ENCODE measurements at regions not wholly inside any gene's neighbourhood (a gene's known extent, or its start where the extent isn't known, plus 50 kb on each side); places are given as distances from the start of the nearest gene placed in this dataset.

DNA sequence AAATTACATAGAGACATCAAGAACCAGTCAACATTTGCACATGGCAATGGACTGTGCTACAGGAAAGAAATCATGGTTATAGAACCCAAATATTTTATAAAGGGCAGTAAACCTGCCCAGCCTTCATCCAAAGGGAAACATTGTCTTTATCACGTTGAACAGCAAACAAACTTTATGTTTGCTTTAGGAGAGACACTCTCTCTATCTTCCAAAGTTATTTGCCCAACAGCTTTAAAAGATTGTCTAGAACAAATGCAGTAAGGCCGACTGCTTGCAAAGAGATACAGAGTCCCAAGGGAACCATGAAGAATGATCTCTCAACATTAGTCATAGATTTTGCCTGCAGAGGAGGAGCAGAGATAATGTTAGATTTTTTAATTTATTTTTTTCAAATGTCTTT lies 1323.5 kb upstream of the SLC10A2 start:
- TF ChIP-seq EZH2 (IDR thresholded peaks at IDR 0.05; ENCODE audit: insufficient read depth, poor library complexity, severe bottlenecking) (no peak), EZH2phosphoT487 (IDR thresholded peaks at IDR 0.05; ENCODE audit: insufficient read depth, low read depth) (no peak)
